ENCODE measurements at regions not wholly inside any gene's neighbourhood (a gene's known extent, or its start where the extent isn't known, plus 50 kb on each side); places are given as distances from the start of the nearest gene placed in this dataset.

GRCh38 chr15:36301947-36302346, 277.5 kb upstream of the CDIN1 start:
- POLR2A ChIA-PET, result no interaction called here
- CTCF ChIA-PET, result no interaction called here
- Mint-ChIP-seq H3K4me3 (no peak overlapping the region), H3K9me3 (no peaks in the 10 kb centered on the region), H3K27me3 (no peaks in the 10 kb centered on the region), H3K4me1 (ENCODE audit: low read depth) (no peaks in the 10 kb centered on the region), H3K27ac (no peak overlapping the region), H3K36me3 (no peaks in the 10 kb centered on the region)
- intact Hi-C loops (cut with micrococcal nuclease), result no loop called here
- no peak for DNase-seq

DNA sequence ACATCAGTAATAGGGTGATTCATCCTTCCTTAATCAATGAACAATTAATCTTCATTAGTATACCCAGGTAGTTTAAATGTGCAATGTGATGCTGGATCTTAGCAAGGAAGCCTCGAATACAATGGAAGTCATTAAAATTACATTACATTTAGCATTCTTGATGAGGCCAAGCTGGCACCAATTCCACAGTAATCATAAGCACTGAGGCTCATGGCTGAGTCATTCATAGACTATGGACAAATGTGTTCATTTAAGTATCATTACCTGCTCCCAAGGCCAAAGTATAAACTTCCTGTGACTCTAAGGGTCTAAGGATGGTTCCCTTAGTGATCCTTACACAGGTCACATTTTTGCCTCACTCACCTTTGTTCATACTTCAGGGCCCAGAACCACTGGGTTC, 266.4 kb upstream of the CDIN1 start:
- ChIA-PET CTCF (no interaction called here), POLR2A (no interaction called here)
- Mint-ChIP-seq H3K4me1 (ENCODE audit: low read depth) (no peaks in the 10 kb centered on the region), H3K27ac (no peak overlapping the region), H3K9me3 (no peaks in the 10 kb centered on the region), H3K27me3 (no peaks in the 10 kb centered on the region), H3K36me3 (no peaks in the 10 kb centered on the region), H3K4me3 (no peak overlapping the region)
- DNase-seq, result no peak
- intact Hi-C loops (cut with micrococcal nuclease), result no loop called here

DNA sequence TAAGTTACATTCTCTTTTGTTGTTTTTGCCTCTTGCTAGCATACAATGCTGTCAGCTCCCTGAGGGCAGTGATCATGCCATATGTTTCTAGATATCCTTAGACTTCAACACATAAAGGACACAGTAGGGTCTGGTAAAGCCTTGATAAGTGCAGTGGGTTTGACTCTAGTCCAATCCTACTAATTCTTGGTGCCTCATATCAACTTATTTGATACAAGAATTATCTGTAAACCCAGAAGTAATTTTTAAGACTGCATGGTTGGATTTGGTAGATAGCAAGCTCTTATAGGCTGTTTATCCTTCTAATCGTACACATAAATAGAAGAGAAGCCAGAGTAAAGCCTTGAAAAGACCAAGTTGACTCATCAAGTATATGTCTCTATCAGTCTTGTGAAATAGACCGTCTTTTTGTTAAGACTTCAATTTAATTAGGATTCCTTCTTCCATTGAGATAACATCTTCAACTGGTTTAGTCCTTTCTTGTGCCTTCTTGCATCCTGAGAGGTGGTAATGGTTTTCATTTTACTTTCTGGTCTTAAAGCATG, 265.6 kb upstream of the CDIN1 start:
- no peak for DNase-seq
- Mint-ChIP-seq H3K36me3 (no peaks in the 10 kb centered on the region), H3K27ac (no peak overlapping the region), H3K4me3 (no peak overlapping the region), H3K9me3 (no peaks in the 10 kb centered on the region), H3K4me1 (ENCODE audit: low read depth) (no peaks in the 10 kb centered on the region), H3K27me3 (no peaks in the 10 kb centered on the region)
- ChIA-PET CTCF (no interaction called here), POLR2A (no interaction called here)
- intact Hi-C loops (cut with micrococcal nuclease), result no loop called here

DNA sequence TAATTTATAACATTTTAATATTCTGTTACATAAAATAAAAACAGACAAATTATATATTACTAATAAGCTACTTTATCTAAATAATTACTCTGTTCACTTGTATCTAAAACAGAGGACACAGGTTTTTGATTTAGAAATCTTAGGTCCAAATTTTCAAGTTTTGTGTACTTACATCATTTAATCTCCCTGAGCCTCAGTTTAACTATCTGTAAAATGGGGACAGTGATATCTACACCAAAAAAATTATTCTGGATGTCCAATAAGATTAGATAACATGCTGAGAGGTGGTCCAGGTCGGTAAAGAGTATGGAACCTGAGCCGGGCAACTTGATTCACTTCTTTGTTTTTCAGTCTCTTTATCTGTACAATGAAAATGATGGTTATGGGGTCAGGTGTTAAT, 263.8 kb upstream of the CDIN1 start:
- H3K36me3 Mint-ChIP-seq, result no peaks in the 10 kb centered on the region
- no peak overlapping the region for H3K4me3 Mint-ChIP-seq
- no peak overlapping the region for H3K27ac Mint-ChIP-seq
- POLR2A ChIA-PET, result no interaction called here
- intact Hi-C loops (cut with micrococcal nuclease), result no loop called here
- H3K27me3 Mint-ChIP-seq, result no peaks in the 10 kb centered on the region
- DNase-seq, result no peak
- CTCF ChIA-PET, result no interaction called here
- no peaks in the 10 kb centered on the region for H3K4me1 Mint-ChIP-seq (ENCODE audit: low read depth)
- H3K9me3 Mint-ChIP-seq, result no peaks in the 10 kb centered on the region

- Mint-ChIP-seq H3K4me1 (ENCODE audit: low read depth) (no peaks in the 10 kb centered on the region), H3K27ac (no peak overlapping the region), H3K36me3 (no peaks in the 10 kb centered on the region), H3K4me3 (no peak overlapping the region), H3K27me3 (no peaks in the 10 kb centered on the region), H3K9me3 (no peaks in the 10 kb centered on the region)
- ChIA-PET CTCF (no interaction called here), POLR2A (no interaction called here)
- DNase-seq, result no peak
- intact Hi-C loops (cut with micrococcal nuclease), result no loop called here
These were observed 255.8 kb upstream of the CDIN1 start for GRCh38 chr15:36323615-36324014.

GRCh38 chr15:36325206-36325605, 254.2 kb upstream of the CDIN1 start:
- Mint-ChIP-seq H3K9me3 (no peaks in the 10 kb centered on the region), H3K36me3 (no peaks in the 10 kb centered on the region), H3K4me3 (no peak overlapping the region), H3K4me1 (ENCODE audit: low read depth) (no peaks in the 10 kb centered on the region), H3K27me3 (no peaks in the 10 kb centered on the region), H3K27ac (no peak overlapping the region)
- DNase-seq, result no peak
- CTCF ChIA-PET, result no interaction called here
- intact Hi-C loops (cut with micrococcal nuclease), result no loop called here
- POLR2A ChIA-PET, result no interaction called here

DNA sequence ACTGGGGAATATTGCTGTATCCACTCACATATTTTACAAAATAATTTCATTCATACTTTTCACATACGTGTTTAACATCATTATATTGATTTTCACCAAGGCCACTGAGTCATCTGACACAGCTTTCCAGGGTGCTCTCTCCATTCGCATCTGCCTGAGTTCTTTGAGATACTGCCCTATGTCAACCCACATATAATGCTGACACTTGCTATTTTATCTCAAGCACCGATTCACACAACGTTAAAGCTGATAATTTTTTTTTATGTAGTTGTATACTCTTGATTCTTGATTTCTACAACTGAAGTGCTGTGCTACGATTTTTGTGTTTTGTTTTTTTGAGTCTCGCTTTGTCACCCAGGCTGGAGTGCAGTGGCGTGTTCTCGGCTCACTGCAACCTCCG, 249.8 kb upstream of the CDIN1 start:
- CTCF ChIA-PET, result no interaction called here
- no peak overlapping the region for H3K4me3 Mint-ChIP-seq
- H3K4me1 Mint-ChIP-seq (ENCODE audit: low read depth), result no peaks in the 10 kb centered on the region
- intact Hi-C loops (cut with micrococcal nuclease), result no loop called here
- no peaks in the 10 kb centered on the region for H3K27me3 Mint-ChIP-seq
- POLR2A ChIA-PET, result no interaction called here
- no peaks in the 10 kb centered on the region for H3K36me3 Mint-ChIP-seq
- no peaks in the 10 kb centered on the region for H3K9me3 Mint-ChIP-seq
- no peak for DNase-seq
- no peak overlapping the region for H3K27ac Mint-ChIP-seq

GRCh38 chr15:36330598-36330997, 248.8 kb upstream of the CDIN1 start:
- no peak for DNase-seq
- POLR2A ChIA-PET, result no interaction called here
- Mint-ChIP-seq H3K9me3 (no peaks in the 10 kb centered on the region), H3K27ac (no peak overlapping the region), H3K4me1 (ENCODE audit: low read depth) (no peaks in the 10 kb centered on the region), H3K4me3 (no peak overlapping the region), H3K36me3 (no peaks in the 10 kb centered on the region), H3K27me3 (no peaks in the 10 kb centered on the region)
- CTCF ChIA-PET, result no interaction called here
- intact Hi-C loops (cut with micrococcal nuclease), result no loop called here

- intact Hi-C loops (cut with micrococcal nuclease), result no loop called here
- Mint-ChIP-seq H3K9me3 (no peaks in the 10 kb centered on the region), H3K4me3 (no peak overlapping the region), H3K4me1 (ENCODE audit: low read depth) (no peaks in the 10 kb centered on the region), H3K27me3 (no peaks in the 10 kb centered on the region), H3K27ac (no peak overlapping the region), H3K36me3 (no peaks in the 10 kb centered on the region)
- CTCF ChIA-PET, result no interaction called here
- POLR2A ChIA-PET, result no interaction called here
- no peak for DNase-seq
These were observed 247.7 kb upstream of the CDIN1 start for GRCh38 chr15:36331531-36332275.

GRCh38 chr15:36332301-36332700, 247.1 kb upstream of the CDIN1 start:
- no peaks in the 10 kb centered on the region for H3K4me1 Mint-ChIP-seq (ENCODE audit: low read depth)
- no peak for DNase-seq
- no peak overlapping the region for H3K4me3 Mint-ChIP-seq
- no peaks in the 10 kb centered on the region for H3K9me3 Mint-ChIP-seq
- intact Hi-C loops (cut with micrococcal nuclease), result no loop called here
- ChIA-PET CTCF (no interaction called here), POLR2A (no interaction called here)
- no peak overlapping the region for H3K27ac Mint-ChIP-seq
- no peaks in the 10 kb centered on the region for H3K36me3 Mint-ChIP-seq
- no peaks in the 10 kb centered on the region for H3K27me3 Mint-ChIP-seq

DNA sequence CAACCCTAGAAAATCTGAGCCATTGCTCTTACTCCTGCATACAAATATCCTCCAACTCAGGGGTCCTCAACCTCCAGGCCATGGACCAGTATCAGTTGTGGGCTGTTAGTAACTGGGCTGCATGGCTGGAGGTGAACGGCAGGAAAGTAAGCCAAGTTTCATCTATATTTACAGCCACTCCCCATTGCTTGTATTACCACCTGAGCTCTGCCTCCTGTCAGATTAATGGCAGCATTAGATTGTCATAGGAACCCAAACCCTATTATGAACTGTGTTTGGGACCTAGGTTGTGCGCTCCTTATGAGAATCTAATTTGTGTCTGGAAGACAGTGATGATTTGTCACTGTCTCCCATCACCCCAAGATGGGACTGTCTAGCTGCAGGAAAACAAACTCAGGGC, 246.5 kb upstream of the CDIN1 start:
- H3K36me3 Mint-ChIP-seq, result no peaks in the 10 kb centered on the region
- POLR2A ChIA-PET, result no interaction called here
- CTCF ChIA-PET, result no interaction called here
- H3K4me1 Mint-ChIP-seq (ENCODE audit: low read depth), result no peaks in the 10 kb centered on the region
- H3K4me3 Mint-ChIP-seq, result no peak overlapping the region
- intact Hi-C loops (cut with micrococcal nuclease), result no loop called here
- no peak overlapping the region for H3K27ac Mint-ChIP-seq
- no peak for DNase-seq
- no peaks in the 10 kb centered on the region for H3K9me3 Mint-ChIP-seq
- no peaks in the 10 kb centered on the region for H3K27me3 Mint-ChIP-seq

DNA sequence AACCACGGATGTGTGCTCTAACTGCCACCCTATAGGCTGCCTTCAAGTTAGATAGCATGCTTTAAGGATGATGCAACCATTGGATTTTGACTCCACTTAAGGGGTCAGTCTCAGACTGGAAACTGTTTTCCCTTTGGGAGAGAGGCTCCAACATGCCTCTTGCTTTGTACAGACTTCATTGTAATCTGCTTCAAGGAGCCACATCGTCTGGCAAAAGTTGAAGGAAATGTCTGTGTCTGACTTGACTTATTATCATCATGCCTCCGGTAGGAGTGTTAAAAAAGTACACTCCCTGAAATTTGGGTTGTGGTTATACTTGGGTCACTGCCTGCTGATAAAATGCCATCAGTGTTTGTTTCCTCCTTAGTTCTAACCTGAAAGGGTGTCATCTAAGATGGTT, 245.4 kb upstream of the CDIN1 start:
- H3K9me3 Mint-ChIP-seq, result no peaks in the 10 kb centered on the region
- no peaks in the 10 kb centered on the region for H3K36me3 Mint-ChIP-seq
- no peak overlapping the region for H3K27ac Mint-ChIP-seq
- H3K4me3 Mint-ChIP-seq, result no peak overlapping the region
- POLR2A ChIA-PET, result no interaction called here
- no peaks in the 10 kb centered on the region for H3K27me3 Mint-ChIP-seq
- DNase-seq, result no peak
- intact Hi-C loops (cut with micrococcal nuclease), result no loop called here
- CTCF ChIA-PET, result no interaction called here
- H3K4me1 Mint-ChIP-seq (ENCODE audit: low read depth), result no peaks in the 10 kb centered on the region

- no peaks in the 10 kb centered on the region for H3K36me3 Mint-ChIP-seq
- H3K4me3 Mint-ChIP-seq, result no peak overlapping the region
- POLR2A ChIA-PET, result no interaction called here
- no peak overlapping the region for H3K27ac Mint-ChIP-seq
- DNase-seq, result no peak
- CTCF ChIA-PET, result no interaction called here
- no peaks in the 10 kb centered on the region for H3K4me1 Mint-ChIP-seq (ENCODE audit: low read depth)
- no peaks in the 10 kb centered on the region for H3K9me3 Mint-ChIP-seq
- no peaks in the 10 kb centered on the region for H3K27me3 Mint-ChIP-seq
- intact Hi-C loops (cut with micrococcal nuclease), result no loop called here
These were observed 244.2 kb upstream of the CDIN1 start for GRCh38 chr15:36335224-36335623.

Measured in activated CD4-positive, alpha-beta memory T cell treated with anti-CD3 and anti-CD28 coated beads for 36 hours (primary cell).